ENCODE measurements at regions not wholly inside any gene's neighbourhood (a gene's known extent, or its start where the extent isn't known, plus 50 kb on each side); places are given as distances from the start of the nearest gene placed in this dataset.

DNA sequence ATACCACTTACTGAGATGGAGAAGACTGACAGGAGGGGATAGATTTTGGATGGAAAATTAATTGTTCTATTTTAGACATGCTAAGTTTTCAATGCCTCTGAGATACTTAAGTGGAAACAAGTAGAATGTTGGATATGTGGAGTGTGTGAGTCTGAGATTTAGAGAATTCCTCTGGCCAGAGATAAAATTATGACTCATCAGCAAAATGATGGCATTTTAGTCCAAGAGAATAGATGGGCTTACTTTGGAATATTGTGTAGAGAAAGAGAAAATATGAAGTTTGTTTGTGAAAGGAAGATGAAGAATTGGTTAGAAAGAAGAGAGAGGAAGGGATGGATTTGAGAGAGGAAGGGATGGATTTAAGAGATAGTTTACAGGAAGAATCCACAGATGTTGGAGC lies 108.6 kb upstream of the PPP1R2C start:
- FAIRE-seq (no peak), DNase-seq (ENCODE audit: insufficient read length, low spot score) (no peak)
- no peak for TF ChIP-seq SPI1 (IDR thresholded peaks at IDR 0.05; ENCODE audit: low read depth, low read length)
- TF ChIP-seq POU2F2 (IDR thresholded peaks at IDR 0.05; ENCODE audit: low read depth, low read length) = no peak
- TF ChIP-seq POLR2A (IDR thresholded peaks at IDR 0.05; ENCODE audit: low read depth, low read length) = no peak
- no peak for TF ChIP-seq POLR2AphosphoS5 (IDR thresholded peaks at IDR 0.05; ENCODE audit: low read depth, low read length)
- no peak for TF ChIP-seq PAX5 (IDR thresholded peaks at IDR 0.05; ENCODE audit: insufficient read depth, low read length, severe bottlenecking)
- no peak for TF ChIP-seq TAF1 (IDR thresholded peaks at IDR 0.05; ENCODE audit: low read depth, low read length)

DNA sequence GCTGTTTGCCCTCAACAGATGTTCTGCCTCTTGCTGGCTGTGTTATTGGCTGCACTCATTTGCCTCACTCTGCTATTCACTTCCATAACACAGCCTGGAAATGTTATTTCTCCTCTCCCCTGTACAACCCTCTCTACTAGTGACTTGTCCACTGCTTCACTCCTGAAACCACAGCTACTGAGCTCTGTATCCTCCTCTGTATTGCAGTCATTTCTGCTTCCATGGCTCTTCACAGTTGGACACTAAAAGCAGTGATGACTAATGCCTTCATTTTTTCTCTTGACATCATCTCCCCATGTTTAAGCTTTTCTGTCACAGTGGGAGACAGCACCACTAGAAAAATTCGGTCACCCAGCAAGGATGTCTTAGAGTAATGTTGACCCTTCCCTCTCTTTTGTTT lies 123.0 kb upstream of the PPP1R2C start:
- TF ChIP-seq POLR2A (IDR thresholded peaks at IDR 0.05; ENCODE audit: low read depth, low read length) = no peak
- TF ChIP-seq TAF1 (IDR thresholded peaks at IDR 0.05; ENCODE audit: low read depth, low read length) = no peak
- TF ChIP-seq PAX5 (IDR thresholded peaks at IDR 0.05; ENCODE audit: insufficient read depth, low read length, severe bottlenecking) = no peak
- no peak for TF ChIP-seq POLR2AphosphoS5 (IDR thresholded peaks at IDR 0.05; ENCODE audit: low read depth, low read length)
- TF ChIP-seq POU2F2 (IDR thresholded peaks at IDR 0.05; ENCODE audit: low read depth, low read length) = no peak
- no peak for TF ChIP-seq SPI1 (IDR thresholded peaks at IDR 0.05; ENCODE audit: low read depth, low read length)
- DNase-seq (ENCODE audit: insufficient read length, low spot score) = no peak
- no peak for FAIRE-seq

DNA sequence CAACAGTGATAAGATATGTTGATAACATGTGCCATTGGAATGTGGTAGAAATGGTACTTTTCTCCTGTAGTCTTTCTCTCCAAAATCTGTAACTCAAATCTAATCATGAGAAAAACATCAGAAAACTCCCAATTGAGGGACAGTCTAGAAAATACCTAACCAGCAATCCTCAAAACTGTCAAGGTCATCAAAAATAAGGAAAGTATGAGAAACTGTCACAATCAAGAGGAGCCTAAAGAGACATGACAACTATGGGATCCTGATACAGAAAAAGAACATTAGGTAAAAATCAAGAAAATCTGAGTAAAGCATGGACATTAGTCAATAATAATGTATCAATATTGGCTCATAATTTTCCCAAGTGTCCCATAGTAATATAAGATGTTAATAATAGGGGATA lies 124.5 kb upstream of the PPP1R2C start:
- TF ChIP-seq TAF1 (IDR thresholded peaks at IDR 0.05; ENCODE audit: low read depth, low read length) (no peak), SPI1 (IDR thresholded peaks at IDR 0.05; ENCODE audit: low read depth, low read length) (no peak), POLR2AphosphoS5 (IDR thresholded peaks at IDR 0.05; ENCODE audit: low read depth, low read length) (no peak), PAX5 (IDR thresholded peaks at IDR 0.05; ENCODE audit: insufficient read depth, low read length, severe bottlenecking) (no peak), POU2F2 (IDR thresholded peaks at IDR 0.05; ENCODE audit: low read depth, low read length) (no peak), POLR2A (IDR thresholded peaks at IDR 0.05; ENCODE audit: low read depth, low read length) (no peak)
- FAIRE-seq = no peak
- no peak for DNase-seq (ENCODE audit: insufficient read length, low spot score)

DNA sequence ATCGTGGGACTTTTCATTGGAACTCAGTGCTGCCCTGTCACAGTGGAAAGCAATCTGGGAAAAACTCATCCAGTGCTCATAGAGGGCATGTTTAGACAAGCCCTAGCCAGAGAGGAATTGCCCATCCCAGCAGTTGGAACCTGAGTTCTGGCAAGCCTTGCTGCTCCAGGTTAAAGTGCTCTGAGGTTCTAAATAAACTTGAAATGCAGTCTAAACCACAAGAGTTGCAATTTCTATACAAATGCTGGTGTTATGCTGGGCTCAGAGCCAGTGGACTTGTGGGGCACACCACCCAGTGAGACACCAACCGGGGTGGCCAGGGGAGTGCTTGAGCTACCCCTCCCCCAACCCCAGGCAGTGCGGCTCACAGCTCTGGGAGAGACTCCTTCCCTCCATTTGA lies 142.8 kb upstream of the PPP1R2C start:
- DNase-seq (ENCODE audit: insufficient read length, low spot score) (no peak), FAIRE-seq (no peak)
- TF ChIP-seq POLR2A (IDR thresholded peaks at IDR 0.05; ENCODE audit: low read depth, low read length) (no peak), POU2F2 (IDR thresholded peaks at IDR 0.05; ENCODE audit: low read depth, low read length) (no peak), SPI1 (IDR thresholded peaks at IDR 0.05; ENCODE audit: low read depth, low read length) (no peak), POLR2AphosphoS5 (IDR thresholded peaks at IDR 0.05; ENCODE audit: low read depth, low read length) (no peak), PAX5 (IDR thresholded peaks at IDR 0.05; ENCODE audit: insufficient read depth, low read length, severe bottlenecking) (no peak), TAF1 (IDR thresholded peaks at IDR 0.05; ENCODE audit: low read depth, low read length) (no peak)

DNA sequence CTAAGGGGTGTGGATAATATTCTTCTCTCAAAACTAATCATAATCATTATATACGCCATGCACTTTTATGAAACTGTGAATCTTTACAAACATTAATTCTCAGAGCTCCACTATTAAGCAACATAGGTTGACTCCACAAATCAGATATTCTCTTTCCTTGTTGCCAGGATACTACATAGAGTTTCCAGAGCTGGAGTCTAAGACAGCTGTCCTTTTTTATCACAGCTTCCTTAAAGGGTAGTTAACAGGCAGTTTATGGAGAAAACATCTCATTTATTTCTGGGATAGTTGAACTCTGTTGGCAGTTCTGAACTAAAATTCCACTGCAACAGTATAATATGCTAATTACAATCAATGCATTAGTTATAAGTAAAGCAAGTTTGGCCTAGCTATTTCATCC lies 152.1 kb upstream of the PPP1R2C start:
- DNase-seq (ENCODE audit: insufficient read length, low spot score) = no peak
- TF ChIP-seq SPI1 (IDR thresholded peaks at IDR 0.05; ENCODE audit: low read depth, low read length) (no peak), TAF1 (IDR thresholded peaks at IDR 0.05; ENCODE audit: low read depth, low read length) (no peak), PAX5 (IDR thresholded peaks at IDR 0.05; ENCODE audit: insufficient read depth, low read length, severe bottlenecking) (no peak), POLR2AphosphoS5 (IDR thresholded peaks at IDR 0.05; ENCODE audit: low read depth, low read length) (no peak), POU2F2 (IDR thresholded peaks at IDR 0.05; ENCODE audit: low read depth, low read length) (no peak), POLR2A (IDR thresholded peaks at IDR 0.05; ENCODE audit: low read depth, low read length) (no peak)
- no peak for FAIRE-seq

DNA sequence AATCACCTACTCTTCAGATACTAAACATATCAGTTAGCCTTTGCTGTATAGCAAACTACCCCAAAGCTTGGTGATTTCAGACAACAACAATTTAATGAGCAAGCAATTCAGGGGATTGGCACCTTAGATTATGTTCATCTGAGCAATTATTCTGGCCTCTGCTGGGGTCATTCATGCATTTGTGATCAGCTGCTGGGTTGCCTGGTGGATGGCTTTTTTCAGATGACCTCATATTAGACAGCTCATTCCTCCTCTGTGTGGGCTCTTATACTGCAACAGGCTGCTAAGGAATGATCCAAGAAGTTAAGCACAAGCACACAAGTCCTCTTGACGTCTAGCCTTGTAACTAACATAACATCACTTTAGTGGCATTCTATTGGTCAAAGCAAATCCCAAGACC lies 153.0 kb upstream of the PPP1R2C start:
- no peak for DNase-seq (ENCODE audit: insufficient read length, low spot score)
- TF ChIP-seq POLR2AphosphoS5 (IDR thresholded peaks at IDR 0.05; ENCODE audit: low read depth, low read length) (no peak), TAF1 (IDR thresholded peaks at IDR 0.05; ENCODE audit: low read depth, low read length) (no peak), SPI1 (IDR thresholded peaks at IDR 0.05; ENCODE audit: low read depth, low read length) (no peak)
- FAIRE-seq = peak; percentile 58

DNA sequence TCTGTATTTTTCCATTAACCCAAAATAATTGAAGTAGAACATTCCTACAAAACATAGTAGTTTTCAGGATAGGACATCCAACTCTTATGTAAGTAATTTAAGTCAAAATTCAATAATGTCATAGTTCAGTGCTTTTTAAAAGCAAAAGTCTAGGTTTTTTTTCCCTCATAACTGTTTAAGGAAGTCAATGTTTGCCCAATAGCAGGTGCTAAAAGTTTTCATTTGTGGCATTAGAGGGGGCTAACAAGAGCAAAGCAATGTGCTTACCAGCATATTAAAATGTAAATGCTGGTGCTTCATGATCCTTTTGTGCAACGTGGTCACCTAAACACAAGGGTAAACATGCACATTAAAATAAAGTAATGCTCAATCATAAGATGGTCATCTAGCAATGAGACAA lies 155.2 kb upstream of the PPP1R2C start:
- no peak for TF ChIP-seq POLR2AphosphoS5 (IDR thresholded peaks at IDR 0.05; ENCODE audit: low read depth, low read length)
- no peak for TF ChIP-seq POLR2A (IDR thresholded peaks at IDR 0.05; ENCODE audit: low read depth, low read length)
- no peak for TF ChIP-seq SPI1 (IDR thresholded peaks at IDR 0.05; ENCODE audit: low read depth, low read length)
- TF ChIP-seq TAF1 (IDR thresholded peaks at IDR 0.05; ENCODE audit: low read depth, low read length) = no peak
- TF ChIP-seq POU2F2 (IDR thresholded peaks at IDR 0.05; ENCODE audit: low read depth, low read length) = no peak
- TF ChIP-seq PAX5 (IDR thresholded peaks at IDR 0.05; ENCODE audit: insufficient read depth, low read length, severe bottlenecking) = no peak
- FAIRE-seq (no peak), DNase-seq (ENCODE audit: insufficient read length, low spot score) (no peak)

DNA sequence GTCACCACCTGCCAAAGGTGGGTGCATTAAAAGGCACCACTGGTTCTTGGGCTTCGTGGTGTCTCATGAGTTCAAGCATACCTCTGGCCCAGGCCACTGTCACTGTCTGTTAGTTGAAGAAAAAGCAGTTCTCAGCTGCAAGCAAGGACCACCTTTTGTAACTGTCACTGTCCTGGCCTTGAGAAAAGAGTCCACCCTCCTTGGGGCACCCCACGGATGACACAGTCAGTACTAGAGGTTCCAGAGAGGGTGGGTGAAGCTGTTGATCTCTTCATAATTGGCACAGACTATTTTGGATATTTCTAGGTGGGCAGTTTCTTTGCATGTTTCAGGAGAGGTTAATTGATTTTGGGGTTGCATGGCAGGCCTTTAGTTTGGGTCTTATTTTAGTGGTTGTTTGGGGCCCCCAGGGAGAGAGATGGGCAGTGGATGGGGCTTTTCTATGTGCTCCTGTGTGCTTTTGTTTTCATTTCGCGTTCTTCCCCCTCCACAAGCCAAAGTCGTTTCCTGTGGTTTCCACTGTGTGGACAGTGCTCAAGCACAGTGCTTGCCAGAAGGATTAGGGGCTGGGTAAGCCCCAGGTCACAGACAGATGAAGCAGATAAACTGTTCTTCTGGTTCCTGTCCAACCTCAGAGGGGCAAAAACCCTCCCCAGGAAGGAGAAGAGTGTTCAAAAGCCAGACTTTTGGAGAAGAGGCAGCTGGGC lies 156.2 kb upstream of the PPP1R2C start:
- peak; percentile 93 for FAIRE-seq
- no peak for DNase-seq (ENCODE audit: insufficient read length, low spot score)
- TF ChIP-seq PAX5 (IDR thresholded peaks at IDR 0.05; ENCODE audit: insufficient read depth, low read length, severe bottlenecking) = no peak
- no peak for TF ChIP-seq TAF1 (IDR thresholded peaks at IDR 0.05; ENCODE audit: low read depth, low read length)
- no peak for TF ChIP-seq POLR2A (IDR thresholded peaks at IDR 0.05; ENCODE audit: low read depth, low read length)
- no peak for TF ChIP-seq SPI1 (IDR thresholded peaks at IDR 0.05; ENCODE audit: low read depth, low read length)
- no peak for TF ChIP-seq POU2F2 (IDR thresholded peaks at IDR 0.05; ENCODE audit: low read depth, low read length)
- TF ChIP-seq POLR2AphosphoS5 (IDR thresholded peaks at IDR 0.05; ENCODE audit: low read depth, low read length) = no peak

DNA sequence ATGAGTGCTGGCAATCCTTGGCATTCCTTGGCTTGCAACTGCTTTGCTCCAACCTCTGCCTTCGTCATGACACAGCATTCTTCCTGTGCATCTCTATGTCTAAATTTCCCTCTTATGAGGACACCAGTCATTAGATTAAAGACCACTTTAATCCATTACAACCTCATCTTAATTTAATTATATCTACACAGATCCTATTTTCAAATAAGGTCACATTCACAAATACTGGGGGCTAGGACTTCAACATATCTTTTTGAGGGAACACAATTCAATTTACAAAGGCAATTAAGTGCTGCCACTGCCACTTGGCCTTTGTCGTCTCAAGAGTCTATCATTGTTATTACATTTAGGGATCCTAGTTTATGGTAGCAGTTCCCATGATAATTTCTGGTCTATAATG lies 163.7 kb upstream of the PPP1R2C start:
- FAIRE-seq = no peak

More for the DNA sequence above, 163.7 kb upstream of the PPP1R2C start:
- TF ChIP-seq TAF1 (IDR thresholded peaks at IDR 0.05; ENCODE audit: low read depth, low read length) (no peak), SPI1 (IDR thresholded peaks at IDR 0.05; ENCODE audit: low read depth, low read length) (no peak), POLR2A (IDR thresholded peaks at IDR 0.05; ENCODE audit: low read depth, low read length) (no peak), POLR2AphosphoS5 (IDR thresholded peaks at IDR 0.05; ENCODE audit: low read depth, low read length) (no peak), POU2F2 (IDR thresholded peaks at IDR 0.05; ENCODE audit: low read depth, low read length) (no peak), PAX5 (IDR thresholded peaks at IDR 0.05; ENCODE audit: insufficient read depth, low read length, severe bottlenecking) (no peak)
- no peak for DNase-seq (ENCODE audit: insufficient read length, low spot score)
